HepG2 (cell line): ENCODE measurements at regions not wholly inside any gene's neighbourhood (a gene's known extent, or its start where the extent isn't known, plus 50 kb on each side); places are given as distances from the start of the nearest gene placed in this dataset.

ENCODE experiments used
- ATAC-seq: fragments of 200-7000 bp; cut with Tn5 transposase; 3 replicates; pipeline ENCODE4 v1.9.1; 2020; ENCODE audit warnings: mild to moderate bottlenecking, moderate library complexity
- BruUV-seq: library from RNA; stranded (reverse); fragments of 400-500 nt; replicated peaks from 2 replicates; lab custom pipeline; 2021; lab: Mats Ljungman, UMichigan
- CTCF ChIA-PET: fragments of 300-600 bp; formaldehyde crosslinking; extraction: SDS; loops from one replicate; lab custom pipeline; 2021; ENCODE audit warnings: low total read pairs, inconsistent platforms, low intra/inter-chr PET ratio; lab: Yijun Ruan, JAX
- POLR2A ChIA-PET: fragments of 350-600 bp; sonication (Branson Sonifier 250); formaldehyde crosslinking; loops from one replicate; lab custom pipeline; 2020; ENCODE audit warnings: antibody characterized with exemption, inconsistent platforms; lab: Yijun Ruan, JAX
- DNase-seq: peaks from one replicate; pipeline ENCODE4 v3.0.0-alpha.2; 2015; ENCODE audit warnings: low spot score
- FAIRE-seq: peaks from 3 replicates; lab custom pipeline; 2011; peaks lifted over from hg19 to GRCh38; lab: Jason Lieb, UNC
- H2AFZ ChIP-seq: one replicate; pipeline ENCODE4 v1.6.1; 2011; ENCODE audit warnings: low read length, inconsistent platforms
- H3K27ac ChIP-seq: fragments of 300-600 bp; 3 replicates; pipeline ENCODE4 v1.8.0; 2011; ENCODE audit warnings: mixed run types, mild to moderate bottlenecking, mixed read lengths, low read length, inconsistent platforms; ENCODE audit not compliant: insufficient read depth; ENCODE audit errors: extremely low read length
- H3K27me3 ChIP-seq, 2 experiments: fragments of 200-600 bp in 1 of 2; 2 replicates in 1 of 2; 3 replicates in 1 of 2; pipeline versions ENCODE4 v1.6.0 to v1.8.0; 2011; ENCODE audit warnings: low read length in 2 of 2, mild to moderate bottlenecking in 2 of 2, moderate library complexity in 2 of 2, inconsistent platforms in 1 of 2; ENCODE audit not compliant: insufficient read depth in 2 of 2, control insufficient read depth in 1 of 2
- H3K36me3 ChIP-seq, 2 experiments: fragments of 200-600 bp in 1 of 2; replicated peaks in 1 of 2; 2 replicates in 1 of 2; 3 replicates in 1 of 2; pipeline versions ENCODE4 v1.5.1 to v1.8.0; 2011; ENCODE audit warnings: low read length in 2 of 2, inconsistent platforms in 1 of 2; ENCODE audit not compliant: insufficient read depth in 2 of 2, control insufficient read depth in 1 of 2
- H3K4me1 ChIP-seq: 2 replicates; pipeline ENCODE4 v1.5.1; 2012; ENCODE audit warnings: low read length, inconsistent platforms; ENCODE audit not compliant: insufficient read depth
- H3K4me2 ChIP-seq: 2 replicates; pipeline ENCODE4 v1.6.0; 2011; ENCODE audit warnings: low read depth, low read length, inconsistent platforms
- H3K4me3 ChIP-seq, 3 experiments: fragments of 200-600 bp in 1 of 3; sonication (generic), shearing (Covaris generic) in 1 of 3; replicated peaks in 1 of 3; 2 replicates each; pipeline ENCODE4 v1.5.1; 2011 to 2016; ENCODE audit warnings: low read length in 3 of 3, inconsistent platforms in 2 of 3, low read depth in 2 of 3, mild to moderate bottlenecking in 2 of 3, control low read depth in 1 of 3, mixed read lengths in 1 of 3; ENCODE audit not compliant: insufficient read depth in 1 of 3
- H3K79me2 ChIP-seq: one replicate; pipeline ENCODE4 v1.6.1; 2011; ENCODE audit warnings: low read length, inconsistent platforms; ENCODE audit not compliant: insufficient read depth
- H3K9ac ChIP-seq: 2 replicates; pipeline ENCODE4 v1.6.0; 2011; ENCODE audit warnings: mild to moderate bottlenecking, low read depth, low read length, inconsistent platforms; ENCODE audit not compliant: insufficient read depth
- H3K9me3 ChIP-seq: 2 replicates; pipeline ENCODE4 v1.5.1; 2012; ENCODE audit warnings: mild to moderate bottlenecking, low read length
- H4K20me1 ChIP-seq: 2 replicates; pipeline ENCODE4 v1.6.0; 2011; ENCODE audit warnings: inconsistent platforms, mild to moderate bottlenecking, low read length, moderate library complexity; ENCODE audit not compliant: insufficient read depth
- CSRNP1 ChIP-seq: sonication (generic); formaldehyde crosslinking; IDR thresholded peaks from 2 replicates; pipeline ENCODE4 v1.8.1; 2023; ENCODE audit warnings: mild to moderate bottlenecking, missing genetic modification reagents
- HNRNPUL1 ChIP-seq: fragments of 200-400 bp; formaldehyde crosslinking; IDR thresholded peaks from 2 replicates; pipeline ENCODE4 v1.6.1; 2017; ENCODE audit warnings: low read depth, mild to moderate bottlenecking, low read length, moderate library complexity
- JUN ChIP-seq: sonication (generic); formaldehyde crosslinking; IDR thresholded peaks from 2 replicates; pipeline ENCODE4 v1.4.0; 2020; ENCODE audit warnings: mild to moderate bottlenecking, missing genetic modification reagents
- KMT2B ChIP-seq: IDR thresholded peaks from 2 replicates; pipeline ENCODE4 v1.6.1; 2016; ENCODE audit warnings: missing genetic modification reagents, missing compliant biosample characterization
- NKX3-1 ChIP-seq: sonication (generic); formaldehyde crosslinking; IDR thresholded peaks from 2 replicates; pipeline ENCODE4 v1.5.0; 2020; ENCODE audit warnings: missing genetic modification reagents
- PLRG1 ChIP-seq: fragments of 450-650 bp; conservative IDR thresholded peaks from 2 replicates; pipeline ENCODE4 v1.6.1; 2016
- SUZ12 ChIP-seq: fragments of 150-350 bp; IDR thresholded peaks from 2 replicates; pipeline ENCODE4 v1.6.1; 2014; ENCODE audit warnings: low read depth, low read length
- TBX2 ChIP-seq: sonication (generic); formaldehyde crosslinking; IDR thresholded peaks from 2 replicates; pipeline ENCODE4 v1.5.0; 2020; ENCODE audit warnings: missing genetic modification reagents, mild to moderate bottlenecking, borderline replicate concordance
- TEAD2 ChIP-seq: sonication (generic); formaldehyde crosslinking; IDR thresholded peaks from 2 replicates; pipeline ENCODE4 v1.9.0; 2021; ENCODE audit warnings: missing genetic modification reagents
- TIGD3 ChIP-seq: sonication (generic); formaldehyde crosslinking; IDR thresholded peaks from 2 replicates; pipeline ENCODE4 v1.5.1; 2020; ENCODE audit warnings: mild to moderate bottlenecking, missing genetic modification reagents, borderline replicate concordance
- ZFP62 ChIP-seq: sonication (generic); formaldehyde crosslinking; IDR thresholded peaks from 2 replicates; pipeline ENCODE4 v1.4.0; 2020; ENCODE audit warnings: missing genetic modification reagents
- ZNF33B ChIP-seq: sonication (generic); formaldehyde crosslinking; IDR thresholded peaks from 2 replicates; pipeline ENCODE4 v1.5.1; 2020; ENCODE audit warnings: mild to moderate bottlenecking, missing genetic modification reagents
- ZNF563 ChIP-seq: sonication (generic); formaldehyde crosslinking; IDR thresholded peaks from 2 replicates; pipeline ENCODE4 v1.8.0; 2022; ENCODE audit warnings: mild to moderate bottlenecking, moderate library complexity, missing genetic modification reagents
- ZNF841 ChIP-seq: sonication (generic); formaldehyde crosslinking; IDR thresholded peaks from 2 replicates; pipeline ENCODE4 v1.8.1; 2023; ENCODE audit warnings: missing genetic modification reagents, borderline replicate concordance
- WGBS: methylation state at CpG from one replicate; pipeline ENCODE4 v1.1.6; 2017; ENCODE audit warnings: low lambda C conversion rate; 5-methylcytosine and 5-hydroxymethylcytosine counted together
- in situ Hi-C: cut with HindIII; loops from 2 replicates; pipeline ENCODE4 v1.10.0; 2017; ENCODE audit warnings: low pct_unique_long_range_greater_than_20kb; ENCODE audit not compliant: extremely low pct_ligation_motif_present
- intact Hi-C: fragments of 100-400 bp; cut with micrococcal nuclease; formaldehyde crosslinking; loops from one replicate; pipeline ENCODE4 v1.10.0; 2022; ENCODE audit not compliant: unreplicated experiment
- TF ChIP-seq, protein P1 (sequence below): sonication (generic); formaldehyde crosslinking; IDR thresholded peaks from 2 replicates; pipeline ENCODE4 v1.4.0; 2020; ENCODE audit warnings: missing genetic modification reagents
- TF ChIP-seq, protein P2 (sequence below): IDR thresholded peaks from 2 replicates; pipeline ENCODE4 v1.6.1; 2016; ENCODE audit warnings: mild to moderate bottlenecking

DNA sequence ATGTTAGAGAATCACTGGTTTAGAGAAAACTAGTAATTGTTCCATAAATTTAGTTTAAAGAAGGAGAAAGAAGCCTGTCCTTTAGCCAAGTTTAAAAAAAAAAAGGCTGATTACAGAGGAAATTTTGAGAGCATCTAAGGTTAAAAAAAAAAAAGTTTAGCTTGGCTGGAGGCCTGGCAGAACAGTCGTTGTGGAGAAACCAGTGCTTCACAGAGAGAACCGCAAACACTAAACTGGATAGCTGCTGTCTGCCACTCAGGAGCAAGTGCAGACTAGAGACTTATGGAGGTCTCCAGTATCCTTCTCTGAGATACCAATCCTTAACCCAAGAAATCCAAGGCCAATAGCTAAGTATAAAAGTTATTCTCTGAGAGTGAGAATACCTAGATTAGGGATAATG, 84.8 kb upstream of the ANKRD28 start (continued):
- TF ChIP-seq, protein P1, sequence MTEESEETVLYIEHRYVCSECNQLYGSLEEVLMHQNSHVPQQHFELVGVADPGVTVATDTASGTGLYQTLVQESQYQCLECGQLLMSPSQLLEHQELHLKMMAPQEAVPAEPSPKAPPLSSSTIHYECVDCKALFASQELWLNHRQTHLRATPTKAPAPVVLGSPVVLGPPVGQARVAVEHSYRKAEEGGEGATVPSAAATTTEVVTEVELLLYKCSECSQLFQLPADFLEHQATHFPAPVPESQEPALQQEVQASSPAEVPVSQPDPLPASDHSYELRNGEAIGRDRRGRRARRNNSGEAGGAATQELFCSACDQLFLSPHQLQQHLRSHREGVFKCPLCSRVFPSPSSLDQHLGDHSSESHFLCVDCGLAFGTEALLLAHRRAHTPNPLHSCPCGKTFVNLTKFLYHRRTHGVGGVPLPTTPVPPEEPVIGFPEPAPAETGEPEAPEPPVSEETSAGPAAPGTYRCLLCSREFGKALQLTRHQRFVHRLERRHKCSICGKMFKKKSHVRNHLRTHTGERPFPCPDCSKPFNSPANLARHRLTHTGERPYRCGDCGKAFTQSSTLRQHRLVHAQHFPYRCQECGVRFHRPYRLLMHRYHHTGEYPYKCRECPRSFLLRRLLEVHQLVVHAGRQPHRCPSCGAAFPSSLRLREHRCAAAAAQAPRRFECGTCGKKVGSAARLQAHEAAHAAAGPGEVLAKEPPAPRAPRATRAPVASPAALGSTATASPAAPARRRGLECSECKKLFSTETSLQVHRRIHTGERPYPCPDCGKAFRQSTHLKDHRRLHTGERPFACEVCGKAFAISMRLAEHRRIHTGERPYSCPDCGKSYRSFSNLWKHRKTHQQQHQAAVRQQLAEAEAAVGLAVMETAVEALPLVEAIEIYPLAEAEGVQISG = no peak
- no peak for TF ChIP-seq JUN (CRISPR knock-in tag)

DNA sequence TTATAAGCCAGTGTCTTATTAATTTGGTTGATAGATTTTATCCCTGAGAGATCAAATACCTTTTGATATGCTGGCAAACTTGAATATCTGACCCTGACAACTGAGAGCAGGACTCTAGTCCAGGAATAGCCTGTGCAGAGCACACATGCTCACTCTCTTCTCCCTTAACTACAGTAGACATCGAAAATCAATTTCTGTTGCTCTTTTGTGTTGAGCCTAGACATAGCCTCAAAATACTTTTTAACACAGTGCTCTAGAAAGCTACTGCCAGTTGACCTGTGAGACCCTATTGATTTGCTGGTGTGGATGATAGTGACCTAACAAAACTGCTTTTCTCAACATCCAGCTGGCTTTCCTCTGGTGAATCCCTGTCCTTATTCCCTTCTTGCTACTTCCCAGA, 86.4 kb upstream of the ANKRD28 start:
- H3K9me3 ChIP-seq = no peaks in the 10 kb centered on the region
- H3K4me1 ChIP-seq = no peaks in the 10 kb centered on the region
- H3K27me3 ChIP-seq = no peaks in the 10 kb centered on the region
- no peak overlapping the region for H3K4me2 ChIP-seq
- ChIA-PET POLR2A (no interaction called here), CTCF (no interaction called here)
- BruUV-seq = no TSS peak
- no peak overlapping the region for H3K4me3 ChIP-seq
- ATAC-seq = peak; percentile 61
- no peaks in the 10 kb centered on the region for H3K79me2 ChIP-seq
- H3K9ac ChIP-seq = no peak overlapping the region
- TF ChIP-seq CSRNP1 (CRISPR knock-in tag) = no peak
- TF ChIP-seq TBX2 (CRISPR knock-in tag) = no peak
- TF ChIP-seq ZFP62 (CRISPR knock-in tag) = no peak
- TF ChIP-seq, protein P2, sequence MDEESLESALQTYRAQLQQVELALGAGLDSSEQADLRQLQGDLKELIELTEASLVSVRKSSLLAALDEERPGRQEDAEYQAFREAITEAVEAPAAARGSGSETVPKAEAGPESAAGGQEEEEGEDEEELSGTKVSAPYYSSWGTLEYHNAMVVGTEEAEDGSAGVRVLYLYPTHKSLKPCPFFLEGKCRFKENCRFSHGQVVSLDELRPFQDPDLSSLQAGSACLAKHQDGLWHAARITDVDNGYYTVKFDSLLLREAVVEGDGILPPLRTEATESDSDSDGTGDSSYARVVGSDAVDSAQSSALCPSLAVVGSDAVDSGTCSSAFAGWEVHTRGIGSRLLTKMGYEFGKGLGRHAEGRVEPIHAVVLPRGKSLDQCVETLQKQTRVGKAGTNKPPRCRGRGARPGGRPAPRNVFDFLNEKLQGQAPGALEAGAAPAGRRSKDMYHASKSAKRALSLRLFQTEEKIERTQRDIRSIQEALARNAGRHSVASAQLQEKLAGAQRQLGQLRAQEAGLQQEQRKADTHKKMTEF (CRISPR knock-in tag) = no peak
- no peak for TF ChIP-seq ZNF33B (CRISPR knock-in tag)
- TF ChIP-seq HNRNPUL1 = no peak
- no peak for TF ChIP-seq ZNF841 (CRISPR knock-in tag)
- TF ChIP-seq TIGD3 (CRISPR knock-in tag) = no peak
- no peak for TF ChIP-seq NKX3-1 (CRISPR knock-in tag)
- no peak for TF ChIP-seq ZNF563
- no peak for TF ChIP-seq PLRG1
- TF ChIP-seq TEAD2 (CRISPR knock-in tag) = no peak
- TF ChIP-seq KMT2B (CRISPR knock-in tag) = no peak
- TF ChIP-seq SUZ12 = no peak
- H3K36me3 ChIP-seq = no peaks in the 10 kb centered on the region
- no peak for FAIRE-seq
- whole genome bisulfite sequencing = 0% methylated on average over 1 of the region's 1 CpG
- no peak for DNase-seq
- intact Hi-C loops (no loop called here), in situ Hi-C loops (no loop called here)
- no peak overlapping the region for H3K27ac ChIP-seq
- no peaks in the 10 kb centered on the region for H4K20me1 ChIP-seq
- no peak overlapping the region for H2AFZ ChIP-seq
